NAMALWA (cell line): ENCODE measurements at regions not wholly inside any gene's neighbourhood (a gene's known extent, or its start where the extent isn't known, plus 50 kb on each side); places are given as distances from the start of the nearest gene placed in this dataset.

ENCODE experiments used
- DNase-seq: peaks from one replicate; pipeline ENCODE4 v3.0.0-alpha.2; 2015; ENCODE audit warnings: low spot score

- DNase-seq, result no peak
Measured at GRCh38 chr14:76974365-76974764, 54.1 kb downstream of the IRF2BPL start.

- no peak for DNase-seq
Measured at GRCh38 chr14:76971549-76971948, 57.0 kb downstream of the IRF2BPL start.

- DNase-seq, result no peak
Measured at GRCh38 chr14:76968621-76969063, 59.9 kb downstream of the IRF2BPL start.

GRCh38 chr14:76967788-76968187 is 60.7 kb downstream of the IRF2BPL start:
- no peak for DNase-seq

- no peak for DNase-seq
Measured at GRCh38 chr14:76965232-76965631, 63.3 kb downstream of the IRF2BPL start.

GRCh38 chr14:76964695-76965094 is 63.8 kb downstream of the IRF2BPL start:
- DNase-seq, result no peak

GRCh38 chr14:76963372-76963771 is 65.1 kb downstream of the IRF2BPL start:
- DNase-seq, result no peak

GRCh38 chr14:76962303-76962660 is 66.2 kb downstream of the IRF2BPL start:
- DNase-seq, result no peak

- DNase-seq, result peak; percentile 95
Measured at GRCh38 chr14:76961631-76962302, 66.7 kb downstream of the IRF2BPL start.

- no peak for DNase-seq
Measured at GRCh38 chr14:76958980-76959710, 69.4 kb downstream of the IRF2BPL start.

- no peak for DNase-seq
Measured at GRCh38 chr14:76958020-76958979, 70.2 kb downstream of the IRF2BPL start.

GRCh38 chr14:76957224-76957891 is 71.2 kb downstream of the IRF2BPL start:
- no peak for DNase-seq

GRCh38 chr14:76956316-76957090 is 72.0 kb downstream of the IRF2BPL start:
- DNase-seq, result no peak

- peak; percentile 23 for DNase-seq
Measured at GRCh38 chr14:76955575-76956315, 72.8 kb downstream of the IRF2BPL start.

- DNase-seq, result no peak
Measured at GRCh38 chr14:76954394-76955190, 73.9 kb downstream of the IRF2BPL start.

- peak; percentile 46 for DNase-seq
Measured at GRCh38 chr14:76953311-76953945, 75.1 kb downstream of the IRF2BPL start.

- DNase-seq, result no peak
Measured at GRCh38 chr14:76951166-76951565, 77.3 kb downstream of the IRF2BPL start.

GRCh38 chr14:76950055-76951020 is 78.2 kb downstream of the IRF2BPL start:
- no peak for DNase-seq
